SKM-1 treated with dmso at 0.1 percent for 144 hours (cell line): ENCODE measurements at regions not wholly inside any gene's neighbourhood (a gene's known extent, or its start where the extent isn't known, plus 50 kb on each side); places are given as distances from the start of the nearest gene placed in this dataset.
"Not testable (repeated sequence)": the region's sequence is repeated elsewhere in the genome, so short reads cannot be mapped to it uniquely, and the experiment has no call there.

Experiments used
- DNase-seq: peaks from one replicate; lab custom pipeline; 2025; ENCODE audit not compliant: unreplicated experiment; lab: John Stamatoyannopoulos, UW

- DNase-seq, result no peak
Measured at GRCh38 chr11:7874056-7874455, 57.0 kb downstream of the OR10A6 start.

GRCh38 chr11:7872890-7873289, 58.2 kb downstream of the OR10A6 start:
- no peak for DNase-seq

DNA sequence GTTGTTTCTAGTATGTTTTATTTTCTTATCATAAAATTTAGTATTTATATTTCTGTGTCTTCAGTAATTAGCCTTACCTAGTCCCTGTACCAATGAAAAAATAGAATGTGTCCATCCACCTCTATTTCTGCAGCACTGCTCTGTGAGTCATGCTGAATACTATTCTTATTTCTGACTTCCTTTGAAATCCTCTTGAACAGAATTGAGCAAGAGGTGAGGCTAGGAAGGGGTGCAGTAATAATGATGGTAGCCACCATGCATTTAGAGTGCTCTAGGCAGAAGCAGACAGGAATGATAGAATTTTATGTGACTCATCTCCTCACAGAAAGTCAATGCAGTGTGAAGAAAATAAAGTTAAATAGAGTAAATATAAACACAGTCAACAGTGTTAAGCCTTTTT, 60.0 kb downstream of the OR10A6 start:
- peak; percentile 10 for DNase-seq

DNA sequence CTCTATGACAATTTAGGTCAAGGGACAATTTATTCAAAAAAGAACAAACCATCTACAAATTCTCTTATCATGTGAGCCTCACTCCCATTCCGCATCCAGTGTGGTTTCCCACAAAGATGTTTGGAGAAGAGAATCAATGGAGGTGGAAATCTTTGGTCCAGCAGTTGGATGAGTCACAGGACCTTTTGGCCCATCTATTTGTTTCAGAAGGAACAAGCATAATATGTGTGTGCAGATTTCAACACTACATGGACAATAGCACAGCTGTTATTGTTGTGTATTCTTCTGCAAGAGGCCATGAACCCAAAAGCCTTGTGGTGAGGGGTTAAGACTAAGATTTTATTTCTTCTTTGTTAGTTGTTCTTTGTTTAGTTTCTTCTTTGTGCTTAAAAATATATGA, 61.6 kb downstream of the OR10A6 start:
- DNase-seq, result no peak

DNA sequence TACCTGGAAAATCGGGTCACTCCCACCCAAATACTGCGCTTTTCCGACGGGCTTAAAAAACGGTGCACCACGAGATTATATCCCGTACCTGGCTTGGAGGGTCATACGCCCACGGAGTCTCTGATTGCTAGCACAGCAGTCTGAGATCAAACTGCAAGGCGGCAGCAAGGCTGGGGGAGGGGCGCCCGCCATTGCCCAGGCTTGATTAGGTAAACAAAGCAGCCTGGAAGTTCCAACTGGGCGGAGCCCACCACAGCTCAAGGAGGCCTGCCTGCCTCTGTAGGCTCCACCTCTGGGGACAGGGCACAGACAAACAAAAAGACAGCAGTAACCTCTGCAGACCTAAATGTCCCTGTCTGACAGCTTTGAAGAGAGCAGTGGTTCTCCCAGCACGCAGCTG, 64.5 kb upstream of the OR5P2 start:
- DNase-seq, result not testable (repeated sequence)

- not testable (repeated sequence) for DNase-seq
Measured at GRCh38 chr11:7860844-7861243, 64.1 kb upstream of the OR5P2 start.

- DNase-seq, result no peak
Measured at GRCh38 chr11:7858006-7858405, 61.3 kb upstream of the OR5P2 start.

DNA sequence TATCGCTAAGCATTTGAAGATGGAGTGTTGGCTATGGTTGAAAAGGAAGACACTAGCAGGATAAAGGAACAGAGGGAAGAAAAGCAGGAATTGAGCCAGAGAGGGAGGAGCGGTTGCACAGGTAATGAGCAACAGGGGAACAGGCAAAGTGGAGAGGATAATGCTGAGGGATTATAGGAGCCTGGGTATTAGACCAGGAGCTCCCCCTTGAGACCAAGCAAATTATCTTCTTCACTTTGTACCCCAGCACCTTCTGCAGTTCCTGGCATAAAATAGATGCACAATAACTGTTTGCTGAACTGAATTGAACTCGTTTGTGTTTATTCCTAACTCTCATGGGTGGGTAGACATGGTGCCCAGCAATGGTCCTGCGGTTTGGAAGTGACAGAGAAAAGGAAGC, 54.6 kb upstream of the OR5P2 start:
- no peak for DNase-seq

- no peak for DNase-seq
Measured at GRCh38 chr11:7849018-7849417, 52.3 kb upstream of the OR5P2 start.
